H1 (cell line): ENCODE measurements at regions not wholly inside any gene's neighbourhood (a gene's known extent, or its start where the extent isn't known, plus 50 kb on each side); places are given as distances from the start of the nearest gene placed in this dataset.

Experiments
- CTCF ChIA-PET: fragments of 300-600 bp; sonication (Branson Sonifier 250); formaldehyde crosslinking; loops from one replicate; lab custom pipeline; 2021; ENCODE audit not compliant: partially characterized antibody; lab: Charles Lee
- POLR2A ChIA-PET: fragments of 300-600 bp; sonication (Branson Sonifier 250); formaldehyde crosslinking; loops from one replicate; lab custom pipeline; 2021; ENCODE audit warnings: inconsistent platforms; ENCODE audit not compliant: partially characterized antibody; lab: Charles Lee
- DNase-seq, 2 experiments: peaks; one replicate each; pipeline versions ENCODE4 v3.0.0 to v3.0.0-alpha.2; 2010 to 2022; ENCODE audit warnings: low spot score in 2 of 2, low read depth in 1 of 2, mixed read lengths in 1 of 2
- FAIRE-seq: peaks from 2 replicates; lab custom pipeline; 2011; peaks lifted over from hg19 to GRCh38; lab: Jason Lieb, UNC
- H2AFZ ChIP-seq: 2 replicates; pipeline ENCODE4 v1.8.1; 2012; ENCODE audit warnings: low read length, inconsistent platforms
- H2AK5ac ChIP-seq: 2 replicates; pipeline ENCODE4 v1.6.1; 2013; ENCODE audit warnings: low read depth, low read length
- H2BK120ac ChIP-seq: replicated peaks from 2 replicates; pipeline ENCODE3; 2013; ENCODE audit warnings: low read depth, low read length, inconsistent platforms
- H2BK12ac ChIP-seq: 2 replicates; pipeline ENCODE4 v1.6.1; 2013; ENCODE audit warnings: low read depth, low read length
- H2BK15ac ChIP-seq: 2 replicates; pipeline ENCODE4 v1.6.1; 2013; ENCODE audit warnings: low read length
- H2BK20ac ChIP-seq: 2 replicates; pipeline ENCODE4 v1.6.1; 2013; ENCODE audit warnings: low read length
- H2BK5ac ChIP-seq: 2 replicates; pipeline ENCODE4 v1.6.1; 2013; ENCODE audit warnings: low read depth, low read length
- H3K14ac ChIP-seq: 2 replicates; pipeline ENCODE4 v1.6.1; 2013; ENCODE audit warnings: inconsistent platforms; ENCODE audit not compliant: insufficient read length
- H3K18ac ChIP-seq: 2 replicates; pipeline ENCODE4 v1.6.1; 2013; ENCODE audit warnings: low read length; ENCODE audit errors: extremely low read depth
- H3K23ac ChIP-seq: 2 replicates; pipeline ENCODE4 v1.6.1; 2013; ENCODE audit warnings: inconsistent platforms; ENCODE audit not compliant: insufficient read length
- H3K23me2 ChIP-seq: 2 replicates; pipeline ENCODE4 v1.6.1; 2013; ENCODE audit warnings: low read depth, low read length
- H3K27ac ChIP-seq: 2 replicates; pipeline ENCODE4 v1.6.1; 2011; ENCODE audit warnings: low read depth, low read length, inconsistent platforms
- H3K27me3 ChIP-seq, 4 experiments: replicated peaks in 1 of 4; 1 replicate in 1 of 4; 2 replicates in 3 of 4; pipeline versions ENCODE4 v1.6.1 to v1.8.1; 2011 to 2013; ENCODE audit warnings: low read length in 3 of 4, mild to moderate bottlenecking in 3 of 4, inconsistent platforms in 2 of 4, mixed read lengths in 2 of 4, moderate library complexity in 1 of 4; ENCODE audit not compliant: control insufficient read depth in 3 of 4, insufficient read depth in 3 of 4; ENCODE audit errors: extremely low read depth in 1 of 4
- H3K36me3 ChIP-seq, 4 experiments: 2 replicates each; pipeline versions ENCODE4 v1.6.1 to v1.8.1; 2011 to 2013; ENCODE audit warnings: mild to moderate bottlenecking in 4 of 4, low read length in 3 of 4, moderate library complexity in 2 of 4, control low read depth in 1 of 4, inconsistent platforms in 1 of 4; ENCODE audit not compliant: insufficient read depth in 4 of 4, control insufficient read depth in 2 of 4
- H3K4ac ChIP-seq: replicated peaks from 2 replicates; pipeline ENCODE3; 2013; ENCODE audit warnings: low read length, low read depth, mixed read lengths, inconsistent platforms; ENCODE audit not compliant: insufficient read length
- H3K4me1 ChIP-seq, 4 experiments: replicated peaks in 1 of 4; 1 replicate in 1 of 4; 2 replicates in 3 of 4; pipeline versions ENCODE4 v1.6.1 to v1.8.1; 2011 to 2013; ENCODE audit warnings: low read length in 3 of 4, inconsistent platforms in 2 of 4, mixed read lengths in 1 of 4; ENCODE audit not compliant: insufficient read depth in 4 of 4, control insufficient read depth in 3 of 4
- H3K4me2 ChIP-seq, 2 experiments: 2 replicates each; pipeline versions ENCODE4 v1.6.1 to v1.8.1; 2011 to 2013; ENCODE audit warnings: low read depth in 2 of 2, low read length in 2 of 2, control low read depth in 1 of 2, inconsistent platforms in 1 of 2, mild to moderate bottlenecking in 1 of 2; ENCODE audit not compliant: insufficient read depth in 1 of 2
- H3K4me3 ChIP-seq, 4 experiments: fragments of 200-600, 300-600 bp in 1 of 4; sonication (generic), shearing (Covaris generic), sonication (Bioruptor Twin) in 1 of 4; 2 replicates each; pipeline versions ENCODE4 v1.5.1 to v1.8.1; 2011 to 2016; ENCODE audit warnings: low read length in 4 of 4, low read depth in 3 of 4, control low read depth in 2 of 4, inconsistent platforms in 2 of 4, mild to moderate bottlenecking in 2 of 4, mixed read lengths in 1 of 4, moderate library complexity in 1 of 4; ENCODE audit not compliant: insufficient read depth in 2 of 4; ENCODE audit errors: extremely low read depth in 1 of 4
- H3K56ac ChIP-seq: replicated peaks from 2 replicates; pipeline ENCODE3; 2013; ENCODE audit warnings: low read depth, mild to moderate bottlenecking, mixed read lengths, low read length, inconsistent platforms; ENCODE audit not compliant: insufficient read length
- H3K79me1 ChIP-seq: 2 replicates; pipeline ENCODE4 v1.6.1; 2013; ENCODE audit warnings: low read depth, low read length, control low read depth
- H3K79me2 ChIP-seq, 2 experiments: 2 replicates each; pipeline versions ENCODE4 v1.6.1 to v1.8.1; 2012 to 2013; ENCODE audit warnings: low read length in 2 of 2, mild to moderate bottlenecking in 2 of 2, inconsistent platforms in 1 of 2; ENCODE audit not compliant: insufficient read depth in 2 of 2, control insufficient read depth in 1 of 2
- H3K9ac ChIP-seq, 4 experiments: replicated peaks in 1 of 4; 1 replicate in 1 of 4; 2 replicates in 3 of 4; pipeline versions ENCODE4 v1.6.1 to v1.8.1; 2011 to 2013; ENCODE audit warnings: low read depth in 3 of 4, low read length in 3 of 4, control low read depth in 2 of 4, mild to moderate bottlenecking in 2 of 4, moderate library complexity in 2 of 4, inconsistent platforms in 1 of 4; ENCODE audit errors: extremely low read depth in 1 of 4
- H3K9me3 ChIP-seq, 2 experiments: 2 replicates each; pipeline versions ENCODE4 v1.6.1 to v1.8.1; 2012 to 2013; ENCODE audit warnings: mild to moderate bottlenecking in 2 of 2, moderate library complexity in 2 of 2, control low read depth in 1 of 2, inconsistent platforms in 1 of 2, low read depth in 1 of 2, low read length in 1 of 2, mixed read lengths in 1 of 2; ENCODE audit not compliant: insufficient read depth in 2 of 2
- H4K20me1 ChIP-seq, 2 experiments: replicated peaks in 1 of 2; 2 replicates each; pipeline versions ENCODE3 to v1.8.1; 2011 to 2013; ENCODE audit warnings: inconsistent platforms in 2 of 2, low read length in 2 of 2, mild to moderate bottlenecking in 1 of 2; ENCODE audit not compliant: insufficient read depth in 2 of 2, control insufficient read depth in 1 of 2
- H4K5ac ChIP-seq: 2 replicates; pipeline ENCODE4 v1.6.1; 2013; ENCODE audit warnings: low read length, low read depth, mixed read lengths, inconsistent platforms; ENCODE audit not compliant: insufficient read length
- H4K8ac ChIP-seq: 2 replicates; pipeline ENCODE4 v1.8.0; 2013; ENCODE audit warnings: mild to moderate bottlenecking, moderate library complexity, low read length, inconsistent platforms; ENCODE audit not compliant: insufficient read depth; ENCODE audit errors: extremely low read depth
- H4K91ac ChIP-seq: replicated peaks from 2 replicates; pipeline ENCODE3; 2013; ENCODE audit warnings: low read length, mixed read lengths, inconsistent platforms; ENCODE audit not compliant: insufficient read length
- CEBPB ChIP-seq: IDR thresholded peaks from 2 replicates; pipeline ENCODE4 v1.6.1; 2012; ENCODE audit warnings: low read depth, low read length
- CREB1 ChIP-seq: IDR thresholded peaks from 2 replicates; pipeline ENCODE4 v1.6.1; 2012; ENCODE audit warnings: inconsistent platforms
- RFX5 ChIP-seq: IDR thresholded peaks from 2 replicates; pipeline ENCODE4 v1.6.1; 2011; ENCODE audit warnings: low read depth, low read length, improper control_type of control experiment, borderline replicate concordance
- SIX5 ChIP-seq: IDR thresholded peaks from 2 replicates; pipeline ENCODE4 v1.6.1; 2011; ENCODE audit warnings: mild to moderate bottlenecking, low read depth, low read length
- SRF ChIP-seq: IDR thresholded peaks from 2 replicates; pipeline ENCODE4 v1.6.1; 2011; ENCODE audit warnings: mild to moderate bottlenecking, low read depth, low read length, moderate library complexity
- TCF12 ChIP-seq: IDR thresholded peaks from 2 replicates; pipeline ENCODE4 v1.6.1; 2011; ENCODE audit warnings: low read depth, mild to moderate bottlenecking, low read length
- WGBS, 2 experiments: shearing (Covaris generic) in 1 of 2; methylation state at CpG; one replicate each; pipeline versions ENCODE4 v1.1.6 to v1.1.7; 2013 to 2015; ENCODE audit warnings: low lambda C conversion rate in 2 of 2, mixed read lengths in 2 of 2, inconsistent platforms in 1 of 2, low coverage in 1 of 2, missing lambda C conversion rate in 1 of 2; ENCODE audit not compliant: insufficient replicate concordance in 2 of 2, insufficient coverage in 1 of 2, insufficient read length in 1 of 2; ENCODE audit errors: extremely low coverage in 1 of 2, missing lambda C conversion rate in 1 of 2; 5-methylcytosine and 5-hydroxymethylcytosine counted together
- TF ChIP-seq, protein P1 (sequence below), 3 experiments: IDR thresholded peaks; 1 replicate in 2 of 3; 2 replicates in 1 of 3; pipeline versions ENCODE4 v1.5.1 to v1.6.1; 2011; ENCODE audit warnings: low read length in 3 of 3, mild to moderate bottlenecking in 3 of 3, inconsistent platforms in 2 of 3, low read depth in 1 of 3, moderate library complexity in 1 of 3; ENCODE audit not compliant: insufficient read depth in 1 of 3; ENCODE audit errors: control extremely low read depth in 1 of 3

DNA sequence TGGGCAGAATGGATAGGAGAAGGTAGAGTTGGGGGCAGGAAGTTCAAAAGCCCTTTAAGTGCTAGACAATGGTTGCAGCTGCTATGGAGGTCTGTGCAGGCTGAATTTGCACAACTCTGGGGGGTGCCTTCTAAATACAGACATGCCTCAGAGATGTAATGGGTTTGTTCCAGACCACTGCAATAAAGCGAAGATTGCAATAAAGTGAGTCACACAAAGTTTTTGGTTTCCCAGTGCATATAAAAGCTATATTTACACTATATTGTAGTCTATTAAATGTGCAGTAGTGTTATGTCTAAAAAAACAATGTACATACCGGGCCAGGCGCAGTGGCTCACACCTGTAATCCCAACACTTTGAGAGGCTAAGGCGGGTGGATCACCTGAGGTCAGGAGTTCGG, 60.5 kb upstream of the MYOCD start:
- CTCF ChIA-PET = no interaction called here

More for the DNA sequence above, 60.5 kb upstream of the MYOCD start:
- WGBS, 2 experiments = 98% methylated on average over 5 of the region's 5 CpGs; no CpG with 5 or more reads in 1 of the 2 experiments
- no peaks in the 10 kb centered on the region for H3K79me1 ChIP-seq
- H3K9me3 ChIP-seq = no peaks in the 10 kb centered on the region
- no peaks in the 10 kb centered on the region for H3K36me3 ChIP-seq
- H2AFZ ChIP-seq = no peak overlapping the region
- H3K23me2 ChIP-seq = no peaks in the 10 kb centered on the region
- no peaks in the 10 kb centered on the region for H3K4me1 ChIP-seq
- H3K18ac ChIP-seq = no peak overlapping the region
- no peak overlapping the region for H4K5ac ChIP-seq
- H3K14ac ChIP-seq = no peak overlapping the region
- no peak overlapping the region for H2BK15ac ChIP-seq
- no peak overlapping the region for H2BK20ac ChIP-seq
- H2AK5ac ChIP-seq = no peak overlapping the region
- no peak overlapping the region for H2BK12ac ChIP-seq
- no peak overlapping the region for H3K4me2 ChIP-seq
- FAIRE-seq (no peak), DNase-seq (no peak)
- no peaks in the 10 kb centered on the region for H3K79me2 ChIP-seq
- no peak for TF ChIP-seq SRF
- TF ChIP-seq SIX5 = no peak
- TF ChIP-seq, protein P1, sequence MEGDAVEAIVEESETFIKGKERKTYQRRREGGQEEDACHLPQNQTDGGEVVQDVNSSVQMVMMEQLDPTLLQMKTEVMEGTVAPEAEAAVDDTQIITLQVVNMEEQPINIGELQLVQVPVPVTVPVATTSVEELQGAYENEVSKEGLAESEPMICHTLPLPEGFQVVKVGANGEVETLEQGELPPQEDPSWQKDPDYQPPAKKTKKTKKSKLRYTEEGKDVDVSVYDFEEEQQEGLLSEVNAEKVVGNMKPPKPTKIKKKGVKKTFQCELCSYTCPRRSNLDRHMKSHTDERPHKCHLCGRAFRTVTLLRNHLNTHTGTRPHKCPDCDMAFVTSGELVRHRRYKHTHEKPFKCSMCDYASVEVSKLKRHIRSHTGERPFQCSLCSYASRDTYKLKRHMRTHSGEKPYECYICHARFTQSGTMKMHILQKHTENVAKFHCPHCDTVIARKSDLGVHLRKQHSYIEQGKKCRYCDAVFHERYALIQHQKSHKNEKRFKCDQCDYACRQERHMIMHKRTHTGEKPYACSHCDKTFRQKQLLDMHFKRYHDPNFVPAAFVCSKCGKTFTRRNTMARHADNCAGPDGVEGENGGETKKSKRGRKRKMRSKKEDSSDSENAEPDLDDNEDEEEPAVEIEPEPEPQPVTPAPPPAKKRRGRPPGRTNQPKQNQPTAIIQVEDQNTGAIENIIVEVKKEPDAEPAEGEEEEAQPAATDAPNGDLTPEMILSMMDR (IDR thresholded peaks at IDR 0.05; ENCODE audit: control extremely low read depth in 1 of 3, insufficient read depth in 1 of 3, low read depth in 1 of 3, low read length in 3 of 3) = no peak
- no peak for TF ChIP-seq CEBPB
- TF ChIP-seq TCF12 = no peak
- TF ChIP-seq RFX5 = no peak
- no peak for TF ChIP-seq CREB1
- H3K23ac ChIP-seq = no peak overlapping the region
- no peaks in the 10 kb centered on the region for H4K20me1 ChIP-seq
- H3K27ac ChIP-seq = no peak overlapping the region
- no peak overlapping the region for H3K4ac ChIP-seq
- POLR2A ChIA-PET = no interaction called here
- no peak overlapping the region for H2BK120ac ChIP-seq
- H3K4me3 ChIP-seq = no peak overlapping the region
- no peaks in the 10 kb centered on the region for H3K27me3 ChIP-seq
- no peak overlapping the region for H3K56ac ChIP-seq
- H2BK5ac ChIP-seq = no peak overlapping the region
- H4K8ac ChIP-seq = no peak overlapping the region
- no peak overlapping the region for H4K91ac ChIP-seq
- H3K9ac ChIP-seq = no peak overlapping the region
